Astrocyte of the hippocampus (primary cell): ENCODE measurements at regions not wholly inside any gene's neighbourhood (a gene's known extent, or its start where the extent isn't known, plus 50 kb on each side); places are given as distances from the start of the nearest gene placed in this dataset.

Experiments used
- DNase-seq: peaks from one replicate; pipeline ENCODE4 v3.0.0; 2011; ENCODE audit warnings: low read depth, low spot score

DNA sequence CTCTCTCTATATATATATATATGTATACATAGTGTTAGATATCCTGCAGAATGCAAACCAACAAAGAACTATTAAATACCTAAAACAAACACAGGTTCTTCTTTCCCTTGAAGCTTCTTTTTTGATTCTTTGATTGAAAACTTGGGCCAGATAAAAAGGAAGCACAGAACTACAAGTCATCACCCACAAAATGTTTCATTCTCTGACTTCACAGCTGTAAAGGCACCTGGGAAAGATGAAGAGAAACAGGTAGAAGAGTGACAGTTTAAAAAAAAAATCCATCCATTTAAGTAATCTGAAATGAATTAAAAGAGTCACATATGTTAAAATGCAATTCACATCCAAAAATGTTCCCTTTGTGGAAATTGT lies 90.7 kb upstream of the FNDC3A start:
- no peak for DNase-seq

DNA sequence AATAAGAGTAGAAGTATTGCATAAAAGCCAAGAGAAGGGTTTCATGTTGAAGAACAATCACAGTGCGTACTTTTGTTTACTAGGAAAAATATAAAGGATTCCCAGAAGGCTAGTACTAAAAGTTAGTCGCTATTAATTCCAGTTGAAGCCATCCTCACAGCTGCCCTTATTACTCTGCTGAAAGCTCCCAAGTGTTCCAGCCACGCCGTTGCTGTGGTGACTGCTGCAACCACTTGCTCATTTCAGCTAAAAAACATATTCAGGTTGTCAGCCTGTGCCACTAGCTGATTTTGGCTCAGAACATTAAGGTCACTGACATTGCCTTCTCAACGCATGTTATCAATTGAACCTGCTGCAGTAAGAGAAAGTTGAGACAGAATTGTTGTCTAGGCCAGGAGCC lies 87.1 kb upstream of the FNDC3A start:
- no peak for DNase-seq

DNA sequence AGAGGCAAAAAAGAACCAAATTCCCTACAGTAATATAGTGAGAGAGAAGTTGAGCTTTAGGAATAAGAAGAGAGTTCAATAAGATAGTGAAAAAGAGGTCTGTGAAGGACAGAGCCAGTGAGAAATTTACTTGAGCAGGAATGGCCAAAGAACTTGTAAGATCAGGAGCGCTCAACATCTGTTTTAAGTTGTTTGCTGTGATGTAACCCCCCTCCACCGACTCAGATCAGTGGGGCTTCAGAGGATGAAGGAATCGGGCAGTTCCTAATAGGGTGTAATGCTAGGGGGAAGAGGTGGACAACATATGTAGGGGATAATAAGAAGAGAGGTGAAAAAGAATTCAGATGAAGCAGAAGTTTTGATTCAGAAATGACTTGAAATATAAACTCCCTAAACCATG lies 85.3 kb upstream of the FNDC3A start:
- DNase-seq, result no peak

DNA sequence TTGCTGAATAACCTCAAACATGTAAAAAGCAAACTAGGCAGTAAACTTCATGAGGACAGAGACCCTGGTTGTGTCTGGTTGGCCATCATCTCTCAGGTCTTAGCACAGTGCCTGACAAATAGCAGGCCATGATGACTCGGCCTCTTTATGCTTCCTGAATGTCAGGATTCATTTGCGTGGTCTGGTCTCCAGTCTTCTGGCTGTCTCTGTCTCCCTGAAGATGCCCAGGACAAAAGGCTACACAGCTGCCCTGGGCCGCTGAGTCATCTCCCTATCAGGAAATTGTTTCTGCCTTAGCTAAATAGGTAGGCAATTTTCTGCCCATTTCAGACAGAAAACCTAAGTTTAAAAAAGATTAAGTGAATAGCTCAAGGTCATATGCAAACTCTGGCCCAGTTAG lies 84.1 kb upstream of the FNDC3A start:
- DNase-seq, result peak; percentile 14

DNA sequence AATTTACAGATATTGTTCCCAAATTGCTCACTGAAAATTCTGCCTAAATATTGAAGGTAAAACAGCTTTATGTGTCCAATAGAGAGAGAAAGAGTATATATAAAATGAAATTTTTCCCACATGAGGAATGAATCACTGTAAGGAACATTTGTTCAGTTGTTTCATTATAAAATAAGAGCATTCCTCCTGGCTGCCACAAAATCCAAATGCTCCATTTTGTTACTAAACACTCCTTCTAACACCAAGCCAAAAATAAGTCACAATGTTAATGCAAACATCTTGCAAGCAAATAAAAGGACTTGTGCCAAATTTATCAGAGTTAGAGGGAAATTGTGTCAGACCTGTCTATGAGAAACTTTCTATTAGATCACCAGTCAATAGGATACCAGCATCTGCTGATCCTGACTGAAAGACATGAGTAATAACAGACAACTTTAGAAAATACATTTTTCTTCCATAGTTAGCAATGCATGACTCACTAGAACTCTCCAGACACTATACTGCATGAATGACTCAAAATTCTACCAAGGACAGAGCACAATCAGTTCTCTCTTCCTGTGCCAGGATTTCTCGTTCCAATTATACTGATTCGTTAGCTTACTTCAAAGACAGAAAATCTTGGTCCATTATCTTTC lies 83.5 kb upstream of the FNDC3A start:
- DNase-seq, result peak; percentile 66

DNA sequence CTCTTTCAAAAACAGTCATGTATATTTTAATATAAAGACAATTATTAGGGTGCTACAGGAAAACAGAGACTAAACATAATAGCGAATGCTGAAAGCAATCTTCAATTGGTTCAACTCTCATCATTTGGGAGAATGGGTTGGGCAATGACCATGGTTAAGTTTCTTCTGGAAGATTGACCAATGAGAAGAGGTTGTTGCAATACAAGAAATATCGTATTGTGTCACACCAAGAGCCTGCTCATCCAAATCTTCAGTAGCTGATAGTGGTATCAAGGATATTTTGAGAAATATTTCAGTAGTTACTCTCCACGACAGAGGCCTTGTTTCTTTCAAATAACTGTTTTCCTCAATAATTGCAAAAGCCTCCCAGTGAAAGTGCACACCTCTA lies 83.0 kb upstream of the FNDC3A start:
- no peak for DNase-seq

DNA sequence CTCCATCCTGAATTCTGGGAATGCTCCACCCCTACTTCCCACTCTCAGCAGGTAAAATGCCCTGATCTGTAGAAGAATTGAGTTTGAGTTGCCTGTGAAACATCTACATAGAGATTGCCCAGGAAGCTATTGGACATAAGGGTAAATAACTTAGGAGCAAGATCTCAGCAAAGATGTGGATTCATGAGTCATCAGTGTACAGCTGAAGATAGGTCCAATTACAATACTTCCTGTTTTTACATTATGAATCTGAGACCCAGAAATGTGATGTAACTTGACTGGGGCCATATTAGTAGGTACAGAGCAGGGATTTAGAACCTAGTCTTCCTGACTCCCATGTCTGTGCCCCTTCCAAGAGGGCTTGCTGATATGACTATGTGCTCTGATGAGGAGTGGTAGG lies 79.4 kb upstream of the FNDC3A start:
- no peak for DNase-seq

DNA sequence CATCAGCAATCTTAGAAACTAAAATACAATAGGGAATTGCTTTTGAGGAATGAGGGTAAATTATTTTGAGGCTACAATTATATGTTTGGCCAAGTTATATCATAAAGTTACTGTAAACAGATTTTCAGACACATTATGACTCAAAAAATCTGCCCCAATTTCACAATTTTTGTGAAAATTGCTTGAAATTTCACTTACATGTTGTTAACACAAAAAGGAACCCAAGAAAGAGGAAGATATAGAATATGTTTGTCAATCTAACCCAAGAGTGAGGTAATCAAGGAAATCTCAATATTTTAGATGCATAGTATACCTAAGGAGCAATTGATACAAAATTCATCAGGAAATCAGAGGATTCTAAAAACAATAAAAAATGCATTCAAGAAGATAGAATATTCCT lies 73.9 kb upstream of the FNDC3A start:
- no peak for DNase-seq

DNA sequence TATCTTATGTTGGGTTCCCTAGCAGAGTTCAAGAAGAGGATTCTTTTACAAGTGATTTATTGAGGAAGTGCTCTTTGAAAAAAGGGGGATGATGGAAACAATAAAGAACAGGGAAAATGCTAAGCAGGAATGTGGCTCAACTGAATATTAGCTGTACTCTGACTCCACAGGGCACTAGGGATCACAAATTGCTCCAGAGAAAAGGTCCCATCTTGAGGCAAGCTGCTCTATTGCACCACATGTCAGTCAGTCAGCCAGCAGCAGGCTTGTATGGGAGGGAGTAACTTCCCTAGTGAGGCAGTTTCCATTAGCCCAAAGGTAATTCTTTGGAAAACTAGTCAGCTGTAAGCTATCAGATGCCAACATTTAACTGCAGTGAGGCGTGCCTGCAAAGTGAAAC lies 73.3 kb upstream of the FNDC3A start:
- peak; percentile 34 for DNase-seq

DNA sequence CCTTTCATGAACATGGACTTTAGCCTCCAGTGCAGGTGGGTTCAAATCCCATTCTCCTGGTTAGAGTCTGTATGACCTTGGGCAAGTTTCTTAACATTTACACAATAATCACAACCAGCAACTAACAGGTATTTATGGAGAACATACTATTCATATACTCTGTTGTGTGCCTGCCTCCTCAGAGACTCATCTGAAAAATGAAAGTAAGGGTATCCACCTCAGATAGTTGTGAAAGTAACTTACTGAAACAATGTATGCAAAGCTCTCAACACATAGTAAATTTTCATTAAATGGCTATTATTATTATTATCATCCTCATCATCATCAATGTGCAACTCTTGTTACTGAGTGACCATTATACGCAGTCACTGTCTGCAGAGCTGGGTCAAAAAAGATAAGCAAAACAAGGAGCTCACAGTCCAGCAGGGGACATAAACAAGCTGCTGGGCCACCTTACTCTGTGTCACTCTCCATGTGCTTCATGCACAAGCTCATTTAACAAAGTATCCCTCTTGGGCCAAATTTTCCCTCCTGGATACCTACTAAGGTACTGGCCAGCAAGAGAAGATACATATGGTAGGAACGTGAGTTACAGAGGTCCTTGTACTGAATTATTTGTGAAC lies 70.9 kb upstream of the FNDC3A start:
- DNase-seq, result no peak

DNA sequence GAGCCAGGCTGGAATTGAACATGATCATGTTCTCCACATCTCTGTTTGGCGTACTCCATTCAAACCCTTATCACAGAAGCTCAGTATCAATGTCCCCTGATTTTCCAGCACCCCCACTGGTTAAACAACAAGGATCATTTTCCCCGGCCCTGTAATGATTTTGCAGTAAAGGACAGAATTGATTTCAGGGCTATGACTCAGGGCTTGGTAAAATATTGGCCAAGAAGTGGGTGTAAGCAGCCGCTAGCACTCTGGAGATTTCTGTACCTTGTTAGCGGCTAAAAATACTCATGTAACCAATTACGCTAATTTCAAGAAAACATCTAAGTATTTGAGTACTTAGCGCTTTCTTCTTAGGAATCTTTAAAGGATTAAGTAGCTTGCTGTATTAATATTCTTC lies 69.5 kb upstream of the FNDC3A start:
- no peak for DNase-seq

DNA sequence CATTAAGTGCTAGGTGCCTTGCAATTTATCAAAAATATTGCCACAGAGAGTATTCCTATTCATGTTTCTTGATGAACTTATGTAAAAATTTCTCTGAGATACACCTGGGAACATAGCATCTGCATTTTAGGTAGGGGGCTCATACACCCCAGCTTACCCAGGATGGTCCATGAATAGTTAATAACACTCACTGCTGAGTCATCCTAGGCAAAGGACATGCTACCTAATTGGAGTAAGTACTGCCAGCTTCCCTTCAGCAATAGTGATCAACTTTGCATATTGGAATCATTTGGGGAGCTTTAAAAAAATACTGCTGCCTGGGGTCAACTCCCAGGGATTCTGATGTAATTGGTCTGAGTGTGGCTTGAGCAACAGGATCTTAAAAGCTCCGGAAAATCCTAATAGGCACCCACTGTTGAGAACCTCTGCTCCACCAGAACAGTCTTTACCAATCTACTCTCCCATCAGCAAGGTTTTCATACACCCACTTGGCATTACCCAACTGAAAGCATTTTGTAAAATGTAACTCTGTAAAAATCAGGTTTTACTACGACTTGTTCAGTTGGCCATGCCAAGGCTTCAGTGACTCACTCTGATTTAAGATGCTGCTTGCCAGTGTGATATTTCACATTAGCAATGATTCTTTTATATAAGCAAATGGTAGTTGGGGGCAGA lies 67.2 kb upstream of the FNDC3A start:
- DNase-seq, result no peak

DNA sequence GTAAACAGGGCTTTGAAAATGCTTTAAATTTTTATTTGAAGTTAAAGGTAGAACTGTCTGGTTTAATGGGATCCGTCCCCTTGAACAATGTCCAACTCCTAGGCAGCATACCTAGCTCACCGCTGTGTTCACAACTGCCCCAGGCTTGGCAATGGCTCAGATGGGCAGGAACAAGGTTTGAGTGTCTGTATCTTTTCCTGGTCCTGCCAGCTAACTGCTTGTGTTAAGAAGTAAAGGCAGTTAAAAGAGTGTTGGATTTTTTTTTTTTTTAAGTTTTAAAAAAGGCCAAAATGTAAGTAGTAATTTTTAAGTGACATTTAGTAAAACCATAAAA lies 66.7 kb upstream of the FNDC3A start:
- DNase-seq, result peak; percentile 72

DNA sequence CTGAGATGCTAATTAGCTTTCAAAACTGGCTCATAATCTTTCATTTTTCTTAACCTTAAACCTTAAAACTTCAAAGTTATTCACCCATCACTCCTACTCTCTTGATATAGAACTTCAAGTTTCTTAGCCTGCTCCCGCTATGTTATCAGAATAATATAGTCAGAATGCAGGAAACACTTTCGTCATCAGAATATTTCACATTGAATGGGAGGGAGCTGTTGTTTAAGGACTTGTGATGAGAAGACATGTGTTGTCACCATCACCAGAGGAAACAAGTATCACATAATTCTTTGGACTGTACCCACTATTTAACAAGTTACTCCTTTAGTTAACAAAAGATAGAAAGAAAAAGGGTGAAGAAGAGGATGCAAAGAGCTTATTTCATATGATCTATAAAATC lies 65.0 kb upstream of the FNDC3A start:
- DNase-seq, result no peak

DNA sequence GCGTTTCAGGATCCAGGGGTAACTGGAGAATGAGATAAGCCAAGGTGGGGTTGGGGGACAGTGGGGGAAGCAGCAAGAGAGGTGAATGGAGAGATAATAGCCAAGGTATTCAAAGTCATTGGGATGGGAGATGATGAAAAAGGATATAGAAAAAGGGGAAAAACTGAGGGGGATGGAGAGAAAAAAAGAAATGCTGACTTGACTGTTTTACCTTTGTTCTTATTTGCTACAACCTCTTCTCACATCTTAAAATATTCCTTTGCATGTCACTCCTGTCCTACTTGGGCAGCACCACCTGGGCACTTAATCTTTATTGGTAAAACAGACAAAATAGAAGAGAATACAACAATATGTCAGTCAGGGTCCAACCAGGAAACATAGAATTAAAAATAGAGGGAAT lies 56.0 kb upstream of the FNDC3A start:
- DNase-seq, result no peak

DNA sequence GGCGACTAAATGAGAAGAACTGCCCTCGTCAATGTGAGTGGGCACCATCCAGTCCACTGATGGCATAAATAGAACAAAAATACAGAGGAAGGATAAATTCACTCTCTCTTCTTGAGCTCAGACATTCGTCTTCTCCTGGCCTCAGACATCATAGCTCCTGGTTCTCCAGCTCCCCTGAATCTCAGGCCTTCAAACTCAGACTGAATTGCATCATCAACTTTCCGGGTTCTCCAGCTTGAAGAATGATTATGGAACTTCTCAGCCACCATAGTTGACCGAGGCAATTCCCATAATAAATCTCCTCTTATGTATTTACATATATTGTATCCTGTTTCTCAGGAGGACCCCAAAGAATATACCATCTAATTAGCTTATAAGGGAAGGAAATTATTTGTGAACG lies 55.0 kb upstream of the FNDC3A start:
- DNase-seq, result no peak

DNA sequence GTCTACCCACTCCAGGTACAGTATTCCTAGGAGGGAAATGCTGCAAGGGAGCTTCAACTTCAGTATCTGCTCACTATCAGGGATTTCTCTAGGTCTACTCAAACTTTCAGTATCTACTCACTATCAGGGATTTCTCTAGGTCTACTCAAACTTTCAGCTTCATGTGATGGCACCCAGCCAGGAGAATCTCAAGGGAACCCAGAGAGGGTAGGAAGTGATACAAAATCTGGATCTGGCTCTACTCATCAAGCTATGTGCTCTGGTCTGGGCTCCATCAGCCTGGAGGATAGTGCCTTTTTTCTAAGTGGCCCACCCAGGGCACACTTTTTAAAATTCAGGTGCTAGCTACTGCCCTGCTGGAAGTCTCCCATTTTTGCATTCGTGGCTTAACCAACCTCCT lies 52.3 kb upstream of the FNDC3A start:
- DNase-seq, result no peak

DNA sequence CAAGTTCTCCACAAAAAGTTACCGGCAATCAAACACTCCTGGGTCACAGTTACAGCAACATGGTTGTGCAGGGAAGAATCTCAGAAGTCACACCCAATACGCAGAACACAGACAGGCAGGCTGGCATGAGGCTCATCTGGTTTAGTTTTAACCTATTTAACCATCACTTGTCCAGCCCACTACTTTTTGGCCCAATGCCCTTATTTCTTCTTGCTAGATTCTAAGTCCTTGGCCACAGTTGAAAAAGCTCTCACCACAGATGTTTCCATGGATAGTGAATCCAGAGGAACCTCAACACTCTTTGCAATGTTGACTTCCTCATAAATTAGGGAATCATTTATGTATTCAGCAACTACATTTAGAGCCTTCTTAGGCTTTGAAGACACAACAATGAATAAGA lies 50.7 kb upstream of the FNDC3A start:
- DNase-seq, result no peak
